Immature natural killer cell (primary cell): ENCODE measurements at regions not wholly inside any gene's neighbourhood (a gene's known extent, or its start where the extent isn't known, plus 50 kb on each side); places are given as distances from the start of the nearest gene placed in this dataset.

Source experiments
- DNase-seq, 3 donors: peaks; one replicate each; pipeline ENCODE4 v3.0.0; 2022; ENCODE audit warnings: mixed read lengths in 1 of 3
- H3K27ac Mint-ChIP-seq, 6 donors: one replicate each; pipeline ENCODE4 v1.8.0; 2020; ENCODE audit warnings: mixed read lengths in 6 of 6, mild to moderate bottlenecking in 5 of 6, inconsistent platforms in 4 of 6, moderate library complexity in 3 of 6
- H3K27me3 Mint-ChIP-seq, 3 donors: one replicate each; pipeline ENCODE4 v1.8.0; 2020 to 2021; ENCODE audit warnings: low read depth in 3 of 3, mild to moderate bottlenecking in 3 of 3, mixed read lengths in 3 of 3, moderate library complexity in 3 of 3, inconsistent platforms in 1 of 3
- H3K36me3 Mint-ChIP-seq, 3 donors: one replicate each; pipeline ENCODE4 v1.8.0; 2020; ENCODE audit warnings: mixed read lengths in 3 of 3, inconsistent platforms in 2 of 3, mild to moderate bottlenecking in 2 of 3
- H3K4me1 Mint-ChIP-seq, 2 donors: one replicate each; pipeline ENCODE4 v1.8.0; 2020; ENCODE audit warnings: inconsistent platforms in 2 of 2, mild to moderate bottlenecking in 2 of 2, mixed read lengths in 2 of 2, moderate library complexity in 1 of 2
- H3K4me3 Mint-ChIP-seq, 5 donors: one replicate each; pipeline ENCODE4 v1.8.0; 2020; ENCODE audit warnings: mild to moderate bottlenecking in 5 of 5, mixed read lengths in 5 of 5, inconsistent platforms in 3 of 5, moderate library complexity in 3 of 5
- H3K9me3 Mint-ChIP-seq, 6 donors: one replicate each; pipeline ENCODE4 v1.8.0; 2020; ENCODE audit warnings: mild to moderate bottlenecking in 6 of 6, mixed read lengths in 6 of 6, inconsistent platforms in 4 of 6, moderate library complexity in 3 of 6

DNA sequence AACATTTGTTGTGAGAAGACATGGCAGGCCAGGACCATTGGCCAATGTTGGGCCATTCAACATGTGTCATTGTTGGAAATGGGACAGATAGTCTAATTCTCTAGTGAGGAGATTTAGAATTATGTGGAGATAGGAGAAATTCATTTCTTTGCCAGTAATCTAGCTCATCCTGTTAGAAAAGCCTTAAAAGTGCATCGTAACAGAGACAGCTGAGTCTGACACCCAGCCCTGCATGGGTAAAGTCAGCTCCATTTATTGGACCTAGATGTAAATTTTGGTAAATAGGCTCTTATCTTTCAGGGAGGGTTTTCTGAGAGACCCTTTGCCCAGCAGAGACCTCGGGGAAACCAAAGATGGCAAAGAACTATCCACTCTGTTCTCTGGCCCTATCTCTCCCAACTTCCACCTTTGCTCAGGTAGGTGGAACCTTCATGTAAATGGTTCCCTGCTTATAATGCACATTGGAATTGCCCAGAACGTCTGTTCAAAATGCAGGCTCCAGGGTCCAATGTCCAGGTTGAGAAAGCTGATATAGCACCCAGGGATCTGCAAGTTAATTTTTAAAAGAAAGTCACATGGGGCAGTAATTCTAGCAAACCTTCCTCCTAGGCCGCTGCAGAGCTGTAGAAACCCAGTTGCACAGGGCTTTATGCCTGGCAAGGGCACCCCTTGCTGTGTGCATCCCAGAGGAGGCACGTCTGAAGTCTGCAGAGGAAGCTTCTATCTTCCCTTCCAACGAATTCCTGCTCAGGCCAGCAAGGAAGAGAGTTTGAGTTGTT lies 365.9 kb upstream of the PROK2 start:
- H3K36me3 Mint-ChIP-seq: peaks cover 0 to 4% (median 0%) of the 10 kb centered on the region in 3 donors

DNA sequence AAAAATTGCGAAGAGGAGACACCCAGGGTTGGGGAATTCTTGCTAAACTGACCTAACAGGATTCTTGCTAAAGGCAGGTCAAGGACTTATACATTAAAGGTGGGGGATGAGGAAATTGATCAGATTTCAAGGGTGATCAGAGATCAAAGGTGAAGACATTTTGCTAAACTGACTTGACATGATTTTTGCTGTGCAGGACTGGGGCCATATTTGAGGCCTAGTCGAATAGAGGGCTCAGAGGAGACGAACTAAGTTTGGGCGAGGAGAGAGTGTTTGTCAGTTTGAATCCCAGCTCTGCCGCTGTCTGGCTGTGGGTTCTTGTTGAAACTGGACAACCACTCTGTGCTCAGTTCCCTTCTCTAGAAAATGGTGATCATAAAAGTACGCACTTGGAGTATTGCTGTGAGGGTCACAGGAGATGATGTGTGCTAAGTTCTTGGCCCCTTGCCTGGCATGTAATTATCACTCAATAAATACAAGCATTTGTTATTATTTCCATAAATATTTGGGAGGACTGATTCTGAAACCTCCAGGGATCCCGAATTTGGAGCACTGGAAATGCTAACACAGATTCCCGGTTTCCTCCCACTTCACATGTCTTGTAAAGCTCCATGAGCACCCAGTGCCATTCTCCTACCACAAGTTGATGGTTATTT lies 364.8 kb upstream of the PROK2 start:
- peaks cover 0 to 4% (median 0%) of the 10 kb centered on the region in 3 donors for H3K36me3 Mint-ChIP-seq
- peaks cover 0 to 2% of the 10 kb centered on the region in 2 donors for H3K4me1 Mint-ChIP-seq
- DNase-seq: no peak
- H3K27ac Mint-ChIP-seq: no peak overlapping the region
- peaks cover 0 to 4% (median 2%) of the 10 kb centered on the region in 3 donors for H3K27me3 Mint-ChIP-seq
- no peaks in the 10 kb centered on the region for H3K9me3 Mint-ChIP-seq
- H3K4me3 Mint-ChIP-seq: no peak overlapping the region

More for the DNA sequence above, 365.9 kb upstream of the PROK2 start:
- no peaks in the 10 kb centered on the region for H3K4me1 Mint-ChIP-seq
- no peaks in the 10 kb centered on the region for H3K9me3 Mint-ChIP-seq
- no peak overlapping the region for H3K27ac Mint-ChIP-seq
- no peak overlapping the region for H3K4me3 Mint-ChIP-seq
- no peak for DNase-seq
- peaks cover 0 to 4% (median 0%) of the 10 kb centered on the region in 3 donors for H3K27me3 Mint-ChIP-seq

DNA sequence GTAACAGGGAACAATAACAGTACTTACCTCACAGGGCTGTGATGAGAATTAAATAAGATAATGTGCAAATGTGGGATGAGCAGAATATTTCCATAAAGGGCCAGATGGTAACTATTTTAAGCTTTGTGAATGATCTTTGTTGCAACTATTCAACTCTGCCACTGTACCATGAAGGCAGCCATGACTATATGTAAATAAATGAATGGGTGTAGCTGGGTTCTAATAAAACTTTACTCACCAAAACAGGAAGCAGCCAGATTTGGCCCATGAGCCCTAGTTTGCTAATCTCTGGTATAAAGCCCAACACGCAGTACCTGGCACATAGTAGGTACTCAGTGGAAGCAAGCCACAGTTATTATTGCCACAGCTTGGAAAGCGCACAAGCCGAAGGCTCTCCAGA lies 362.7 kb upstream of the PROK2 start:
- peaks cover 0 to 6% of the 10 kb centered on the region in 2 donors for H3K4me1 Mint-ChIP-seq
- no peak for DNase-seq
- peaks cover 0 to 3% (median 2%) of the 10 kb centered on the region in 3 donors for H3K27me3 Mint-ChIP-seq
- H3K27ac Mint-ChIP-seq: no peak overlapping the region
- H3K36me3 Mint-ChIP-seq: peaks cover 0 to 4% (median 0%) of the 10 kb centered on the region in 3 donors
- no peaks in the 10 kb centered on the region for H3K9me3 Mint-ChIP-seq
- H3K4me3 Mint-ChIP-seq: no peak overlapping the region

DNA sequence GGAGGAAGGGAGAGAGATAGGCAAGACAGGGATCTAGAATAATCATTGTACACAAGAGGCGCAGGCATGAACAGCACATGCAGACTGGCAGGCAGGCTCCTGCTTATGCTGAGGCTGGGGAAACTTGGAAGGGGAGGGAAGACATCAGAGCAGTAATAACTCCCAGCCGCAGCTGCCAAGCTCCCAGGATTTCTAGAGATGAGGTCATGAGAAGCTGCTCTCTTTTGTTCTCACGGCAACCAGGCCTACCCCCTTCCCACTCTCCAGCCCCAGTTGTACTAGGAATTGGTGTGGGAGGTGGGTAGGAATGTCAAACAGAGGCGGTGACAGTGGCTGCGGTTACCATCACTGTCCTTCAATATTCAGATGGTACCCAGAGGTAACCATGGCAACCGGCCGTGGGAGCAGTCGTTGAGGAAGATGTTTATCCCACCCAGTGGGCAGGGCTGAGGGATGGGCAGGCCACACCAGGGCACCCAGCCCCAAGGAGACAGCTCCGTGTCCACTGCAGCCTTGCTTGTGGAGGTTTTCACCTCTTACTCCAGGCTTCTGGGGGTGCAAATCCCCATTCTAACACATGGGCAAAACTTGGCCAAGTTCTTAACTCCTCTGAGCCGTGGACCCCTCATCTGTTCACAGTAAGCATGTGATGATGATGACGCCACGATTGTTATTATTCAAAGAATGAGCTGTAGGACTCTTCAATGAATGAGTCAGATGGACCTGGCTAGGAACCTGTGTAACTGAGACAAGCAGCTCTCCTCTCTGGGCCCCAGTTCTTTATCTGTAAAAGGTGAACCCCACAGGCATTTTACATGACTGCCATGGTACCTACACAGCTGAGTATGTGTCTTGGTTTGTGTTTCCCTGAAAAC lies 360.8 kb upstream of the PROK2 start:
- no peaks in the 10 kb centered on the region for H3K9me3 Mint-ChIP-seq
- peaks cover 0 to 3% (median 2%) of the 10 kb centered on the region in 3 donors for H3K27me3 Mint-ChIP-seq
- peaks cover 0 to 6% of the 10 kb centered on the region in 2 donors for H3K4me1 Mint-ChIP-seq
- no peak for DNase-seq
- H3K36me3 Mint-ChIP-seq: peaks cover 0 to 4% (median 0%) of the 10 kb centered on the region in 3 donors
- no peak overlapping the region for H3K27ac Mint-ChIP-seq
- H3K4me3 Mint-ChIP-seq: no peak overlapping the region

DNA sequence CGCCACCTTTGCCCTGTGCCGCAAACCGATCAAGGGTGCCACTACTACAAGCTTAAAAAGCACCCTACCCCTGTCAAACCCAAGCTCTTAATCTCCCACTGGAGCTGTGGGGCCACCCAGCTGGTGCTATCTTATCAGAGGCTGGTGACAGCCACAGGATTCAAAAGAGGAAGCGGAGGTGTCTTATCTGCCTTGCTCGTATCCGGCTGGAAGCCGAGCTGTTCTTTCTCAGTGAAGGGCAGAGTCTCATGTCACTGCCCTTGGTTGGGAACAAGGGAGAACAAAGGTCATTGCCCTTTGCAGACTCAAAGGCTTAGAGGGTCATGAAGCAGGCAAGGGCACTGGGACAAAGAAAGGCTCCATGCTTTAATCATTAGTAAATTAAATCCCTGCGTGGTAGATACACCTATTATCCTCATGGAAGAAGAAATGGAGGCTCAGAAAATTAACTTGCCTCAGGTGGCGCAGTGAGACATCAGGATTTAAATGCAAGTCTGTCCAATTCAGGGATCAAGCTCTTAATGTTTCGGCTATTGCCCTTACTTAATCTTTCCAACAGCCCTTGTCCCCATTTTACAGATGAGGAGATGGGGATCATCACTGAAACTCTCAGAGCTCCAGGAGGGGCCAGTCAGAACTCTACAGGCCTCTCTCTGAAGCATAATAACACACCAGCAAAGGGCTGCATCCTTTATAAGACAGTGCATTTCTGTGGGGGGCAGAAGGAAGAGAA lies 360.0 kb upstream of the PROK2 start:
- no peak overlapping the region for H3K27ac Mint-ChIP-seq
- H3K4me1 Mint-ChIP-seq: peaks cover 0 to 6% of the 10 kb centered on the region in 2 donors
- no peak overlapping the region for H3K4me3 Mint-ChIP-seq
- H3K27me3 Mint-ChIP-seq: peaks cover 0 to 3% (median 2%) of the 10 kb centered on the region in 3 donors
- no peak for DNase-seq
- no peaks in the 10 kb centered on the region for H3K9me3 Mint-ChIP-seq
- H3K36me3 Mint-ChIP-seq: peaks cover 0 to 4% (median 0%) of the 10 kb centered on the region in 3 donors

DNA sequence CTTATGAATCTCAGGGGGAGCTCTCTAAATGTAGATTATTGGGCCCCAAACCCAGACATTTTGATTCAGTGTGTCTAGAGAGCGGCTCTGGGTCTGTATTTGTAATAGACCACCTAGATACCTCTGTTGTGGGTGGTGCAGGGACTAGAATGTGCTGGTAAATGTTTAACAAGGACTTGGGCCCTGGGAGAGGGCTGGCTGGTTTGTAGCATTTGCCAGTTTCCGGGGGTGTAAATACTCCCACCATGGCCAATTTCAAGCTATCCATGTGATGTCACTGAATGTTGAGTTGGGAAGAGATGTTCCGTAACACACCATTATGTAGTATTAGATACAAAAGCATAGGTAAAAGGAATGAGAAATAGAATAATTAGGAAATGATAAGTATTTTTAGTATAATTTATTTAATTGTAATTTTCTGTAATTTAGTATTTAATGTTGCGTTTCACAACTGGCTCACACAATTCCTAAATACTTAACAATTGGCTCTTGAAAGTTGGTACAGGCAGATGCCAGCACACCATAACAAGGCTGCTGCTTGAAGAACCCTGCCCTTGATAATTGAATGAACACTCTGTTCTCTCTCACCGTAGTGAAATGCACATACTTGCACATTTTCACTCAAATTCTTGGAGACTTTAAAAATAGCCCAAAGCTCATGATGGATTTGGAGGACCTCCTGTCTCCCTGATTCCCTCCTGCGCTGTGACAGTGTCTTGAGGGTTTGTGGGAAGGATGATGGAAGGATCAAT lies 359.2 kb upstream of the PROK2 start:
- no peak for DNase-seq
- Mint-ChIP-seq H3K27me3 (peaks cover 0 to 3% (median 2%) of the 10 kb centered on the region in 3 donors), H3K4me3 (no peak overlapping the region), H3K27ac (no peak overlapping the region), H3K36me3 (peaks cover 0 to 4% (median 0%) of the 10 kb centered on the region in 3 donors), H3K4me1 (peaks cover 0 to 6% of the 10 kb centered on the region in 2 donors), H3K9me3 (no peaks in the 10 kb centered on the region)

DNA sequence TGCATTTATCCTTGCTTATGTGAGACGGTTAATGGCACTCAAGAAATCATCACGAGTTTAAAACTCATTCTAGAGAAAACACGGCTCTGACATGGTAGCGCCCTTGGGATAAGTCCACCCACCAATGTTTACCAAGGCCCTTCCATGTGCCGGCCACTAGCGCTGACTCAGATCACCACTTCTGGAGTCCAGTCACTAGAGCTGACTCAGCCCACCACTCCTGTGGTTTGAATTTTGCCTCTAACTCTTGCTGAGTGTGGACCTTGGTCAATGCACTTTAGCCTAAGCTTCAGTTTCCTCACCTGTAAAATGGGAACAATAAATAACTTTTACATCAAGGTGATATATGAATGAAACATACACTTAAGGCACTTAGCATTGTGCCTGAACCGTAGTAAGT lies 358.4 kb upstream of the PROK2 start:
- no peaks in the 10 kb centered on the region for H3K9me3 Mint-ChIP-seq
- H3K27ac Mint-ChIP-seq: no peak overlapping the region
- peaks cover 0 to 3% (median 0%) of the 10 kb centered on the region in 3 donors for H3K36me3 Mint-ChIP-seq
- no peak for DNase-seq
- peaks cover 0 to 3% (median 2%) of the 10 kb centered on the region in 3 donors for H3K27me3 Mint-ChIP-seq
- peaks cover 0 to 6% of the 10 kb centered on the region in 2 donors for H3K4me1 Mint-ChIP-seq
- no peak overlapping the region for H3K4me3 Mint-ChIP-seq

DNA sequence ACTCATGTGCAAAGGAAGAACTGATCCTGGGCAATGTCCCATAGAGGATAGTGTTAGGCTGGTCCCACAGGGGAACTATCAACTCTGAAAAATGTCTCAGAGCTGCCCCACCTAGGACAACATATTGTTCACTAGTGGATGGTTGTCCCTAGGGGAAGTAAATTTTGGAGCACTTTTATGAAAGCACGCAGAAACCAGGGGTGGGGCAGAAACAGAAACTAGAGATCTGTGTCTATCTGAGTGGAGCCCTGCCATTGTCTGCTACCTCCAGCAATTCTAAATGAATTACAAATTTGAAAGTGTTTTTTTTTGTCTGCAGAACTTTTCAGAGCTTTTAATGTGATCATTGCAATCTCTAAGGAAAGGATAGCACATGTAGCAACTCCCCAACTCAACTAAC lies 357.1 kb upstream of the PROK2 start:
- H3K4me1 Mint-ChIP-seq: peaks cover 0 to 6% of the 10 kb centered on the region in 2 donors
- no peaks in the 10 kb centered on the region for H3K36me3 Mint-ChIP-seq

DNA sequence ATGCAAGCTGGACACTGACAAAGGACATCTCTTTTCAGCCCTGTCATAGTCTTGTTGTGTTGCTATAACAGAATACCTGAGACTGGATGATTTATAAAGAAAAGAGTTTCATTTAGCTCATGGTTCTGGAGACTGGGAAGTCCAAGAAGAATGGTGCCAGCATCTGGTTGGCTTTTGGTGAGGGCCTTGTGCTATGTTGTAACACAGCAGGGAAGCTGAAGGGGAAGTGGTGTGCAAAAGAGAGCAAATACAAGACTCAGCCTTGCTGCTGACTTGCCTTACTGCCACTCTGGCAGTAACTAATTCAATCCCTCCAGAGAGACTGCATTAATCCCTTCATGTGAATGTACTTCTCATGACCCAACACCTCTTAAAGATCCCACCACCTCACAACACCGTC lies 356.3 kb upstream of the PROK2 start:
- Mint-ChIP-seq H3K27ac (no peak overlapping the region), H3K4me1 (peaks cover 0 to 6% of the 10 kb centered on the region in 2 donors), H3K4me3 (no peak overlapping the region), H3K27me3 (peaks cover 0 to 3% (median 2%) of the 10 kb centered on the region in 3 donors), H3K9me3 (no peaks in the 10 kb centered on the region), H3K36me3 (no peaks in the 10 kb centered on the region)
- DNase-seq: no peak

More for the DNA sequence above, 357.1 kb upstream of the PROK2 start:
- DNase-seq: no peak
- no peaks in the 10 kb centered on the region for H3K9me3 Mint-ChIP-seq
- no peak overlapping the region for H3K4me3 Mint-ChIP-seq
- H3K27me3 Mint-ChIP-seq: peaks cover 0 to 3% (median 2%) of the 10 kb centered on the region in 3 donors
- H3K27ac Mint-ChIP-seq: no peak overlapping the region

DNA sequence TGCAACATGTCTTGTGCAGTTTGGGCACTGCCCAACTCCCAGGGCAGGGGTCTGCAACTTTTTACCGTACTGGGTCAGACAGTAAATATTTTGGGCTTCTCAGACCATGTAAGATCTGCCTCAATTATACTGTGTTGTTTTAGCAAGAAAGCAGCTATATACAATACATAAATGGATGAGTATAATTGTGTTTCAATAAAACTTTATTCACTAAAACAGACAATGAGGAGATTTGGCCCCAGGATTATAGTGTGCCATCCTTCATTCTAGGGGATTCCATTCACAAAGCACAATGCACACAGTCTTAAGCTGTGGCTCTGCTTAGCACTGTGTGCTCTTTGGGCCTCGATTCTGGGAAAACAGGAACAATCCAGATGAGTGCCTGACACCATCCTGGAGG lies 354.4 kb upstream of the PROK2 start:
- Mint-ChIP-seq H3K27ac (no peak overlapping the region), H3K27me3 (no peaks in the 10 kb centered on the region), H3K9me3 (no peaks in the 10 kb centered on the region), H3K4me3 (no peak overlapping the region), H3K36me3 (no peaks in the 10 kb centered on the region), H3K4me1 (peaks cover 0 to under 1% of the 10 kb centered on the region in 2 donors)
- DNase-seq: no peak

DNA sequence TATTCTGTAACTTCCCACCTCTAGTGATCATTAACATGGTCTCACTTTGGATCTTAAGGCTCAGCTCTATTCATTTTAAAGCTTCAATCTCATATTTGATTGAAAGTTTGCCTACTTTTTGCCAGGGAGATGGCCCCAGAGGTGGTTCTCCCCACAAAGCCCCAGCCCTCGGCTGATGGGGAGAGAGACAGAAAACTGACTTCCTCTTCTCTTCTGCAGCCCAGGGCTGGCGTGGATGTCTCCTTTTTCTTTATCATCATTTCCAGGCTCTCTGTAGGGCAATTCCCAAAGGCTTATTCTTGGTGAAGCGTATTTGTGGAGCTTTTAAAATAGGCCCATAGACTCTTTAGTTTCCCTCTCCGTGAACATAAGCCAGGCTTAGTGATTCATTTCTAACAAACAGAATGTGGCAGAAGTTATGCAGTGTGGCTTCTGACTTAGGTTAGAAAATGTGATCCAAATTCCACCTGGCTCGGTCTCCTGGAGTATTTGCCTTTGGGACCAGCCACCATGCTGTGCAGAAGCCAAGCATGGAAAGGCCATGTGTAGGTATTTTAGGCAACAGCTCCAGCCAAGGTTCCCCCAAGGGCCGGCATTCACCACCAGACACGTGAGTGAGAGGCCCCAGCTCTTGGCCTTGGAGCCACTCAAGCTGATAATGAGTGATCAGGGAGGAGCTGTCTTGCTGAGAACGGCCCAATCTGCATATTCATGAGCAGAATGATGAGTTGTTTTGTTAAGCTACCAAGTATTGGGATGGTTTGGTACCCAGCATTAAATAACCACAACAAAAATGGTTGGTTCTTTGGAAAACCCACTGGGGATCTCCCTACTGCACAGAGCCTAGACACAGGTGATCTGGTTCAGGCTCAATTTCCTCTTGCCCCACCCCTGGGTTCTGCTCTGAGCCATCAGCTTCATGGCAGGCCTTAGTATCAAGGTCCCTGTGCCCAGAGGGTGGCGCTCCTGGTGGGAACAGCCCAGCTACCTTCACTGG lies 353.2 kb upstream of the PROK2 start:
- Mint-ChIP-seq H3K4me1 (no peaks in the 10 kb centered on the region), H3K27ac (no peak overlapping the region), H3K4me3 (no peak overlapping the region), H3K36me3 (no peaks in the 10 kb centered on the region), H3K27me3 (no peaks in the 10 kb centered on the region), H3K9me3 (no peaks in the 10 kb centered on the region)
- no peak for DNase-seq

DNA sequence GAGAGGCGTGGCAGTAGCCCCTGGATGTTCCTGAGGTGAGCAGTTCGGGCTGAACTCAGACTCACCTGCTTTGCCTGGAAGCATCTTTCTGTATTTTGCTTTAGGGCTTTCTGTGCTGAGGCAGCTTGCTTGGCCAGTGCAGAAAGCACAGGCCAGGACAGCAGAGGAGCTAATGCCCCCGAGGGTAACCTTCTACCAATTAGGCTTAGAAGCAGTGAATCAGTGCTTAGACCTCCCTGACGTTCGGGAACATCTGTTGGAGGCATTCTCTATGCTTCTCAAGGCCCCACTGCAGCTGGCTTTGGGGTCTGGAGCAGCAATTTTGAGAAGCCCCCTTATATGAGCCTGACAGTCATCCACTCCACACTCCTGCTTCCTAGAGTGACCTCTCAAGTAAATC lies 350.7 kb upstream of the PROK2 start:
- no peak for DNase-seq
- Mint-ChIP-seq H3K36me3 (no peaks in the 10 kb centered on the region), H3K27ac (no peak overlapping the region), H3K4me3 (no peak overlapping the region), H3K4me1 (no peaks in the 10 kb centered on the region), H3K9me3 (no peaks in the 10 kb centered on the region), H3K27me3 (peaks cover 0 to 2% (median 0%) of the 10 kb centered on the region in 3 donors)
